SKM-1 treated with dmso at 0.1 percent for 144 hours (cell line): ENCODE measurements at regions not wholly inside any gene's neighbourhood (a gene's known extent, or its start where the extent isn't known, plus 50 kb on each side); places are given as distances from the start of the nearest gene placed in this dataset.

Source experiments
- DNase-seq: peaks from one replicate; lab custom pipeline; 2025; ENCODE audit not compliant: unreplicated experiment; lab: John Stamatoyannopoulos, UW

GRCh38 chr13:47455626-47456025 is 545.4 kb downstream of the SUCLA2 start:
- no peak for DNase-seq

DNA sequence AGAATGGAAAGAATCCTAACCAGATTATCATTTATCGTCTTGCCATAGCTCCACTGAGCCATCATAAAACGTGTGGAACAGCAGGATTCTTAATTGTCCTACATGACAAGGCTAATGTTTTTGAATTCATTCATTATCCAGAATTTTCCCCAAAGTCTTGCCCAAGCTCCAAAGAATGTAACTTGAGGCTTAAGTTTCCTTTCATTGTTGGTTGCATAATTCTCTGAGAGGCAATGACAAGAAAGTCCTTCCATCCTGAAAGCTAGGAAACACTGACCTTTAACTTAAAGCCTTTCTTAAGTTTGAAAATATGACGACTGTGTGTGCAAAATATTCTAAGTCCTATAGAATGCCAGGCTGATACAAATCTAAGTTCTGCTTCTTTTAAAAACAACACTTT is 546.1 kb downstream of the SUCLA2 start:
- DNase-seq = no peak

GRCh38 chr13:47437406-47437805 is 540.6 kb upstream of the HTR2A start:
- no peak for DNase-seq

DNA sequence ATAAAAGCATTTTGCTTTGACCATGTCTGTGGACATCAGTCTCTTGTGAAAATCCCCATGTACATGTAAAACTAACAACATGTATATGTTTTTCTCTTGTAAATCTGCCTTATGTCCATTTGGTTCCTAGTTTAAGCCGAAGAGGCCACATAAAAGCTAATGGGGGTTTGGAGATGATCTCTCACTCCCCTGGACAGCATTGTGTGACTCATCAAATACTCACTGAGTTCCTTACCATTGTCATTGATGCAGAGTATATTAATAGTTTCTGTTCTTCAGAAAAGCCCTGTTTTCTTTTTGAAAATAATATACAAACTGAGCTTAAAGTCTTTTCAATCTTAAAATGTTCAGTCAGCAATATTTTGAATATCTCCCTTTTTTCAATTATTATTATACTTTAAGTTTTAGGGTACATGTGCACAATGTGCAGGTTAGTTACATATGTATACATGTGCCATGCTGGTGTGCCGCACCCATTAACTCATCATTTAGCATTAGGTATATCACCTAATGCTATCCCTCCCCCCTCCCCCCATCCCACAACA is 536.7 kb upstream of the HTR2A start:
- DNase-seq = no peak

- DNase-seq = no peak
Measured at GRCh38 chr13:47426126-47426849, 529.4 kb upstream of the HTR2A start.

DNA sequence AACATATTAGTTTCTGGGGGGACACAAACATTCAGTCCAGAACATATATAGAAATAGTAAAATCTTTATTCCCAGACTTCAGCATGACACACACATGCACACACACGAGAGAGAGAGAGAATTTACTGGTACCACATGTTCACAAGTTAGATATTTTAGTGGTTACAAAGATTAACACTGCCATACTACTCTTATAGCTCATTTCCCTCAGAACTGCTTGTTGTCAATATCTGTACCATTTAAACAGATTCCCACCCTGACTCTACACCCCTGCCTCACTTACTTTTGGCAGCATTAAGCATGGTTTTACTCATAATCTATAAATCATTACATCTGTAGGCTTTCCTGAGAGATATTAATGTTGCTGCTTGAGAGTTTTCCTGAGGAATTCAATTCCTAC is 524.7 kb upstream of the HTR2A start:
- no peak for DNase-seq

DNA sequence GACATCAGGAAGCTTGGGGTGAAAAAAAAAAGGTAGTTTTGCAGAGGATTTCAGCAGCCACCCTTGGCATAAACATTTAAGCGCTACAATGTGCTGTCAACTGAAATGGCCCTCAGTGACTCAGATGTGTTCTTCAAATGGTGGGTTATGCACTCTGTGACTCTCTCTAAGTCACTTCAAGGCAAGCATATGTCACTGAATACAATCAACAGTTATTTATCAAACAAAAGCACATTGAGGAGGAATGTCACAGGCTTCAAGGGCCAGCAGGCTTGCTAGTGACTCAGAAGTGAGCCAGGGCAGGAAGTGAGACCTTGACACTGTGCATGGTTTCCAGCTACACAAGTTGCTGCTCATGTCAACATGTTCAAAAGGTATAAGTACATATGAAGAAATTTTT is 523.7 kb upstream of the HTR2A start:
- no peak for DNase-seq

GRCh38 chr13:47420020-47420419 is 523.2 kb upstream of the HTR2A start:
- no peak for DNase-seq

DNA sequence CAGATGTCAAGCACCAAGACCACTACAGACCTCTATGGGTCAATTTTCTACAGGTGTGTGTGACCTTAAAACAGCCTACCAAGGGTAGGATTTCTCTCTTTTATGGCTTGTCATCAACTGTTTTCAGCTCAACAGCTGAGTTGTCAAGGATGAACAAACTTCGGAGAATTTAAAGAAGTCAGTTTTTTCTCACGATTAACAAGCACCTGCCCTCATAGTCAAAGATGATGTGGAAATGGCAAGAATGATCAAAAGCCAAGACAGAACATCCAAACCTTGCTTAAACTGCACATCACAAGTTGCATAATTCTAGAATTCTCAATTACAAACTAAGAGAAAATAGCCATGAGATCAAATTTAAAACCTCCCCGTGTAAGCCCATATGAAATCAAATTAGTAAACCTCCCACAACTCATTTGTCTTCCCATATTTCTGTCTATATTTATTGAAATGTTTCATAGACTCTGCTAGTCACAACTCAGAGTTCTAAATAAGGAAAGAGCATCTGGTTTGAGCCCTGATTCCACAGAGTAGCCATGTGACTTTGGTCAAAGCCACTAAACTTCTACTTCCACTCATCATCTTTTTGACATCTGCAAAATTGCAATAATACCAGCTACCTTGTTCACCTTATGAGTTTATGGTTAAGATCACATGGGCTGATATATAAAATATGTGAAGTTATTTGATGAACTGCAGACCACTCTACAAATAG is 521.5 kb upstream of the HTR2A start:
- no peak for DNase-seq

DNA sequence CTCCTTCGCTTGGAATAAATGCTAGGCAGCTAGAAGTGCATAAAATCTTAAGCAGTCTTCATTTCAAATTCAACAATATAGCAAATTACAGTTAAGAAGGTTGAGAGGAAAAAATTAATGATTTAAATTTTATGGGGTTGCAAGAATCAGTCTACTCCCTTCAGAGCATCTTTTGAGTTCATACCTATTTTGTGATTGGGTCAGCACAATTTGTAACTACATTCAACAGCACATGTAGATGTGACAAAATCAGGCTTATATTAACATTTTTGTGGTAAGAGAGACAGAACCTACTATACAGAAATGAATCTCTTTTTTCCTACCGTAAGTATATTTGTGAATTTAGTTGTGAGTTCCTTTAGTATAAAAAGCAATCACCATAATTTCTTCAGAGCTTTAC is 520.6 kb upstream of the HTR2A start:
- no peak for DNase-seq

DNA sequence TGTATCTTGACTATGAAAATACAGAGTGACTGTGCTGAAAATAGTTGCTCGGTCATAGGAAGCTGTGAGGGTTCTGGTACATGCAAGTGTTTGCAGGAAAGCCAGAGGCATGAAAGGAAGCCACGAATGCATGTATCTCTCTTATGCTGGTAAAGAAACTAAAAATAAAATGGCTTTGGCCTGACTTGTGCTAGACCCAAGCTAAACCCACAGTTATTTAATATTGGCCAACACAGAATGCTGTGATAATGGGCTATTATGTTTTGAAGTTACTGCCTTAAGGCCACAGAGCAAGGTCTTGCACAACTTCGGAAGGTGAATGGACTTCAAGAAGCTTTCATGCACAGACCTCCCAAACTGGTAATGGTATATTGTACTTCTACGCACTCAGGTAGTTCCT is 518.2 kb upstream of the HTR2A start:
- DNase-seq = no peak

GRCh38 chr13:47413526-47413925 is 516.7 kb upstream of the HTR2A start:
- DNase-seq = no peak

- DNase-seq = no peak
Measured at GRCh38 chr13:47413112-47413511, 516.3 kb upstream of the HTR2A start.

DNA sequence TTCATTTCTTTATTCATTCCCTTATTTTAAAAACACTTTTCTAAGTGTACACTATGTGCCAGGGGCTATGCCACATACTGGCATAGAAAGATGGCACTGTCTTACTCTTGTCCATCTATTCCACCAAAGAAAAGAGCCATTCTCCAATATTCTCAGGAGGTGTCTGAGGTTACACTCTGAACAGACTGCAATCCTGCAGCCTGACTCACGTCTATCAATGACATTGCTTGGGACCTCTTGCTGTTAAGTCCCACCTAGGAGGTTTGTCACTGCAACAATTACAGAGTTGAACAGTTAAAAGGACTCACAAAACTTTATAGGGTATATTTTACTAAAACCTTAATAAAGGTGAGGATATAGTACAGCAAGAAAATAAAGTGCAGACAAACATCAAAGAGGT is 512.9 kb upstream of the HTR2A start:
- no peak for DNase-seq

DNA sequence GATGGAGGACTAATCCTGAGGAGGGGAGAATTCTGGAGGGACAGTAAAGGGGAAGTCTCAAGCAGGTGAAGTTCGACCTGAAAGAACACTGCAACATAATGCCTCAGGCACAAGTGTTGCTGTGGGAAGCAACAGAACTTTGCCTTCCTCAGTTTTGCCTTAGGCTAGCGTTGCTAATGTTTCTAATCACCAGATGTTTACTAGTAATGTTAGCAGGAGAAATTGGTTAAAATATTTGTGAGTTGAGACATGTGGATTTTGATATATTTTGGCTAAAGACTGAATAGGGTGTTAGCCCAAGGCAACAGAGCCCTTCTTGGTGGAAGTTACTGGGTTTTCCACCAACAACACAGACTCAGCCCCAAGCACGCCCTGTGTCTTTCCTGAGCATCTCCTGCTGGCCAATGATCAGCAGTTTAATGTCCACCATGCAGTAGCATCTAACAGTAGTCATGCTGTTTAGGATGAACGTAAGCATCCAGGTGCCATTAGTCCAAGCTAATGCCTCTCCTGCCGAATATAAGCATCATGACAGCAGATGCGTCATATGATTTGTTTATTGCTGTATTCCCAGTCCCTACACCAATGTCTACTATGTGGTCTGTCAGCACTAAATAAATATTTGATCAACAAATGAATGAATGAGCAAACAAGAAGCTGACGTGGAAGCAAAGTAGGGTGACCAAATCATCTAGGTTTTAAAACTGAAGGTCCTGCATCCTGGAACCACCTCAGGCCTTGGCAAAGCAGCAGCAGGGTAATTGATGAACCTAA is 511.9 kb upstream of the HTR2A start:
- DNase-seq = no peak

- no peak for DNase-seq
Measured at GRCh38 chr13:47407808-47408207, 511.0 kb upstream of the HTR2A start.

DNA sequence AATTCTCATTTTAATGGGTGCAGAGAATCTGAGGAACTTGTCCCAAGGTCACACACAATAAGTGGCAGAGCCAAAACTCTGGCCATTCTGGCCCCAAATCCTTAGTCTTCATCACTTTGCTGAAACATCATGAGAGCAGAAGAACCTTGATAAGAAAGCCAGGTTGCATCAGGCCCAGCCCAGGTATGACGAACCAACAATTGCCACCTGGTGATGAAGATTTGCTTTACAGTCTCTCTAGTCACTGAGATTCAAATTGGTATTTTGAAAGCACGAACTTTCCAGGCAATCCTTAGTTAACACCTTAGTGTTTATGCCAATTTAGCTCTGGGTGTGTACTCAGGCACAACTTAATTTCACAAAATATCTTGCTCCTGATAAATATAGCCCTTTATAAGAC is 502.7 kb upstream of the HTR2A start:
- DNase-seq = no peak

DNA sequence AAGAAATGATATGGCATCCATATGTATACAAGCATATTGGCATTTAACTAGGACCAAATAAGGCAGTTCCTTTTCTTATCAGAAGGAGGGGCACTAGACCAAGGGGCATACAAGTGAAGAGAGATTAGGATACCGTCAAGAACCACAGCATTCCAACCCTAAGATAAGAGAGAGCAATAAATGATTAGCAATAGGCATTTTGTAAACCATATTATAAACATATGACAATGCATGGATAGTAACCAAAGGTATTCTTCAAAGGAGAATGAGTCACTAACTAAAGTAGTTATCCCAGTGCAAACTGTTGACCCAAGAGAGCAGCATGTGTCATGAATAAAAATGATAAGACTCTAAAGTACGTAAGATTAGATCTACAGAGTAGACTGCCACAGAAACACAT is 500.9 kb upstream of the HTR2A start:
- no peak for DNase-seq

GRCh38 chr13:47396915-47397314 is 500.1 kb upstream of the HTR2A start:
- DNase-seq = no peak

DNA sequence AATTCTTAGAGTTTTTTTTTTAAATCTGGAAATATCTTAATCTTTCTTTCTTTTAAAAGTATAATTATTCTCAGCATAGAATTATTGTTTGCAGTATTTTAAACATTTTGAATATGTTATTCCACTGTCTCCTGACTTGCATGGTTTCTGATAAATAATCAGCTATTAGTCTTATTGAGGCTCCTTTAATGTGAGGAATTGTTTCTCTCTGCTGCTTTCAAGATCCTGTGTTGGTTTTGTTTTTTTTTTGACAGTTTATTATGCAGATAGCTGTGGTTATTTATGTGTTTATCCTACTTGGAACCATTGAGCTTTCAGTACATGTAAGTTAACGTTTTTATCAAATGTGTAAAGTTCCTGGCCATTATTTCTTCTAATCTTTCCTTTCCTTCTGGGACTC is 477.9 kb upstream of the HTR2A start:
- no peak for DNase-seq

DNA sequence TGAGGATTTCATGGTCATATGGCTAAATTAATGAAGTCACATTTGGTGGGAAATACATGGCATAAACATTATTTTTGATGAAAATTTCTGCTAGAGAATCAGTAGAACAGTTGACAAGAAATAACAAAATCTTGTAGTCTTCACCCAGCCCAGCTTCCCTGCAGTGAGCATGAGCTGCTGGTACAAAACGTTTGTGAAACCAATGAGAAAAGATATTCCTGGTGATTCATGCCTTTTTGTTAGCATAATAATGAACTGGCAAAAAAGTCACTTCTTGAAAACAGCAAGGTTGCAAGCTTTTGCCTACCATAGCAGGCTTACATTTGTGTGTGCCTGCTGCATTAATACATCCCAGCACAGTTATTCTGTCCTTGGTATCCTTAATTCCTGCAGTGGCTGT is 475.9 kb upstream of the HTR2A start:
- no peak for DNase-seq

GRCh38 chr13:47351798-47352197 is 454.9 kb upstream of the HTR2A start:
- DNase-seq = no peak
